Activated CD4-positive, alpha-beta T cell treated with anti-CD3 and anti-CD28 coated beads, Interleukin-2, Interleukin-6, amounts not matched to agents 100 ng/mL and 50 ng/mL, durations not matched to agents 16 hours and 8 hours (primary cell): ENCODE measurements at regions not wholly inside any gene's neighbourhood (a gene's known extent, or its start where the extent isn't known, plus 50 kb on each side); places are given as distances from the start of the nearest gene placed in this dataset.
"Not testable (repeated sequence)": the region's sequence is repeated elsewhere in the genome, so short reads cannot be mapped to it uniquely, and the experiment has no call there.

Experiments used
- DNase-seq: peaks from one replicate; pipeline ENCODE4 v3.0.0-alpha.2; 2020

DNA sequence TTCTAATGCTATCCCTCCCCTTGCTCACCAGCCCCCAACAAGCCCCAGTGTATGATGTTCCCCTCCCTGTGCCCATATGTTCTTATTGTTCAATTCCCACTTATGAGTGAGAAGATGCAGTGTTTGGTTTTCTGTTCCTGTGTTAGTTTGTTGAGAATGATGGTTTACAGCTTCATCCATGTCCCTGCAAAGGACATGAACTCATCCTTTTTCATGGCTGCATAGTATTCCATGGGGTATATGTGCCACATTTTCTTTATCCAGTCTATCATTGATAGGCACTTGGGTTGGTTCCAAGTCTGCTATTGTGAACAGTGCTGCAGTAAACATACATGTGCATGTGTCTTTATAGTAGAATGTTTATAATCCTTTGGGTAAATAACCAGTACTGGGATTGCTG is 480.2 kb upstream of the PTCHD4 start:
- DNase-seq = not testable (repeated sequence)

DNA sequence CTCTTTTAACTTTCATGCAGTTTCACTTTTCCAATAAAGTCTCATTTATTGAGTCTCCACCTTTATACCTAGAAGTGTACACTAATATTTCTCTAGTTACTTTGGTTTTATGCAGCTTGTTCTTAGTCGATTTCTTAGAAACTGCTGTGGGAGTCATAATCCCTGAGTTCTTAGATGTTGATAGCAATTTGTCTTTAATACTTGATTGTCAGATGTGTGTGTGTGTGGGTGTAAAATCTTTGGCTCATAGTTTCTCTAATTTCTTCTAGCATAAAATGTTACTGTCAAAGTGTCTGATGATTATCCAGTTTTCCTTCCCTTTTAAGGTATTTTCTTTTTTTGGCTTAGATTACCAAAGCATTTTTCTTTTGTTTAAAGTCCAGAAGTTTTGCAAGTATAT is 473.8 kb upstream of the PTCHD4 start:
- DNase-seq = no peak

GRCh38 chr6:48570656-48571055 is 459.7 kb upstream of the PTCHD4 start:
- DNase-seq = no peak

- DNase-seq = no peak
Measured at GRCh38 chr6:48568856-48569255, 457.9 kb upstream of the PTCHD4 start.

GRCh38 chr6:48567016-48567415 is 456.0 kb upstream of the PTCHD4 start:
- no peak for DNase-seq

DNA sequence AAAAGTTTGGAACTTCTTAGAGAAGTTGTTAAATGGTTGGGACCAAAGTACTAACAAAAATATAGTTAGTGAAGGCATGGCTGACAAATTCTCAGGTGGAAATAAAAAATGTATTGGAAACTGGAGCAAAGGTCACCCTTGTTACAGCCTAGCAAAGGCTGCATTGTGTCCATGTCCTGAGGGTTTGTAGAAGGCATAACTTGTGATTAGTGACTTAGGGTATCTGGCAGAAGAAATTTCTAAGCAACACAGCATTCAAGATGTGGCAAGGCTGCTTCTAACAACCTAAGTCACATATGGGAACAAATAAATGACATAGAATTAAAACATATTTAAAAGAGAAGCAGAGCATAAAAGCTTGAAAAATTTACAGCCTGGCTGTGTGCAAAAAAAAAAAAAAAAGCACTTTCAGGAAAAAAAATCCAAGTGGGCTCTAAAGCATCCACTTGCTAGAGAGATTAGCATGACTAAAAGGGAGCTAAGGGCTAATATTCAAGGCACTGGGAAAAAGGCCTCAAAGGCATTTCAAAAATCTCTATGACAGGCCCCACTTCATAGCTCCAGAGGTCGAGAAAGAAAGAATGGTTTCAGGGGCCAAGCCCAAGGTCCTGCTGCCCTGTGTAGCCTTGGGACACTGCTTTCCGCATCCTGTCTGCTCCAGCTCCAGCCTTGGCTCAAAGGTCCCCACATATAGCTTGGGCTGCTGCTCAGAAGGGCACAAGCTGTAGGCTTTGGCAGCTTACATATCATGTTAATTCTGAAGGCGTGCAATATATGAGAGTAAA is 453.2 kb upstream of the PTCHD4 start:
- no peak for DNase-seq

- no peak for DNase-seq
Measured at GRCh38 chr6:48563433-48563832, 452.4 kb upstream of the PTCHD4 start.

DNA sequence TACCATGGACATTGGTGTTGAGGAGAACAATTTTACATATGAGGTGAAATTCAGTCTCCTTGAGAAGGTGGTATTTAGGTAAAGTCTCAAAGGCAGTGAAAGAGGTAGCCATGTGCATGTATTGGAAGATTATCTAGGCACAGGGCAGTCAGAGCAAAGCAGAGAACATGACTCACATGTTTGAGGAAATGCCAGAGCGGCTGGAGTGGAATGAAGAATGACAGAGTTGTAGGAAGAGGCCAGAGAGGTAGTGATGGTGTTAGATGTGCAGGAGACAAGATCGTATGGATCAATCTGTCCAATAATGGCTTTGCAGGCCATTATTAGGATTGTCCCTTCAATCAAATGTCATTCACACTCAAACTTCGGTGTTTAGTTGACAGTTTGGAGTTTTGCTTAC is 449.4 kb upstream of the PTCHD4 start:
- no peak for DNase-seq

- DNase-seq = no peak
Measured at GRCh38 chr6:48553467-48554189, 442.6 kb upstream of the PTCHD4 start.

GRCh38 chr6:48552905-48553304 is 441.9 kb upstream of the PTCHD4 start:
- no peak for DNase-seq

- no peak for DNase-seq
Measured at GRCh38 chr6:48550603-48551002, 439.6 kb upstream of the PTCHD4 start.

DNA sequence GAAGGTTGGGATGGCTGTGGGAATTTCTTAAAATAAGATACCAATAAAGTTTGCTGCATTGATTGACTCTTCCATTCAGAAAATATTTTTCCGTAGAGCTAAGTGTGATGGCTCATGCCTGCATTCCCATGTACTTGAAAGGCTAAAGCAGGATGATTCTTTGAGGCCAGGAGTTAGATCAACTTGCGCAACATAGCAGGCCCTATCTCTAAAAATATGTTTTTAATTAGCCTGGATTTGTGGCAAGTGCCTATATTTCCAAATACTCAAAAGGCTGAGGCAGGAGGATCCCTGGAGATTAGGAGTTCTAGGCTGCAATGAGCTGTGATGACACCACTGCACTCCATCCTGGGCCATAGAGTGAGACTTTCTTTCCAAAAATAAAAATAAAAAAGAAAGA is 431.2 kb upstream of the PTCHD4 start:
- DNase-seq = no peak

DNA sequence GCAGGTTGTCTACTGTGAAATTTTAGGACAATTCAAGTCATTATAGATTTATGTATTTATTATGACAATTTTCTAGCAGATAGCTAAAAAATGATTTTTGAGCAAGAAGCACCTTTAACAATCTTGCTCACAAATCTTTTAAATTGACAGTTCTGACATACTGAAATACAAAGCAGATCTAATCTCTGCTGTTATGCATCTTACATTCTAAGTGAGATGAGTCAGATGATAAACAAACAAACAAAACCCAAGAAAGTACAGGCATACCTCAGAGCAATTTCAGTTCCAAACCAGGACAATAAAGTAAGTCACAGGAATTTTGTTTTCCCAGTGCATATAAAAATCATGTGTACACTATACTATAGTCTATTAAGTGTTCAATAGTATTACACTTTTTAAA is 430.7 kb upstream of the PTCHD4 start:
- DNase-seq = no peak

GRCh38 chr6:48535582-48536009 is 424.6 kb upstream of the PTCHD4 start:
- DNase-seq = no peak

DNA sequence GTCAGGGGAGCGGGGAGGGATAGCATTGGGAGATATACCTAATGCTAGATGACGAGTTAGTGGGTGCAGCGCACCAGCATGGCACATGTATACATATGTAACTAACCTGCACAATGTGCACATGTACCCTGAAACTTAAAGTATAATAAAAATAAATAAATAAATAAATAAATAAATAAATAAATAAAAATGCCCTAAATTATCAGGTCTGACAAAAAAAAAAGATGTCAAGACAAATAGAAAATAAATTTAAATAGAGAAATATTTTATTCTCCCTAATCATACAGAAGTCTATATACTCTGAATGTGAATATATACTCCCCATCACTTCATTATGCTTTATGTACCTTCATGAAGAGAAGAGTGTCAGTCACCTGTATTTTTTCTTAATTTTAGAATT is 420.0 kb upstream of the PTCHD4 start:
- not testable (repeated sequence) for DNase-seq

- no peak for DNase-seq
Measured at GRCh38 chr6:48525849-48526248, 414.9 kb upstream of the PTCHD4 start.

DNA sequence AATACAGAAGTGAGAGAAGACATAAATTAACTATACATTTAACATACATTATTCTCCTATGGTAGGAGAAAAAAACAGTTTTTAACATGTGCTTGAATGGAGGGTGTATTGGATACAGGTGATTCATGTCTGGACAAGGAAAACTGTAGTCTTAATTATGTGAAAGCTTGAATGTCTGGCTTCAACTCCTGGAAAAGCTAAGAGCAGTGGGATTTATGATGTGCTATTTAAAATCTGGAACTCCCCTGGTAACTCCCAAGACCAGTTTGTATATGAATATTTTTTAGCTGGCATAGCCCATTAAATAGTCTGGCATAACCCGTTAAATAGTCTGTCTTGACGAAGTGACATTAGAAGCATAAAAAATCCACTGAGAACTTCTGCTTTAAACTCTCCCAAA is 410.0 kb upstream of the PTCHD4 start:
- DNase-seq = no peak

- DNase-seq = no peak
Measured at GRCh38 chr6:48512390-48512789, 401.4 kb upstream of the PTCHD4 start.

DNA sequence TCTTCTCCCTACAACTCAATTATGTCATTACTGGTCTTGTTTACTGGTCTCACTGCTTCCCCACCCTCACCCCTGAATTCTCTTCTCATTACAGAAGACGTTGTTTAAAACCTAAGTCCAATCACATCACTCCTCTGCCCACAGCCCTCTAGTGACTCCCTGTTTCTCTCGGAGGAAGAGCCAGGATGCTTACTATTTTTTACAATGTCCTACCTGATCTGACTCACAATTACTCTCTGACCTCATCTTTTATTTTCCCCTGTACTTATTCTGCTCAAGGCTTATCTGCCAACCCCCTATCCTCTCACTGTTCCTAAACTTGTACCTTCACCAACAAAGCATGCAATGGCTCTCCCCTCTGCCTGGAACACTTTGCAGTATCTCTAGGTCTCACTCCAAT is 400.4 kb upstream of the PTCHD4 start:
- no peak for DNase-seq

DNA sequence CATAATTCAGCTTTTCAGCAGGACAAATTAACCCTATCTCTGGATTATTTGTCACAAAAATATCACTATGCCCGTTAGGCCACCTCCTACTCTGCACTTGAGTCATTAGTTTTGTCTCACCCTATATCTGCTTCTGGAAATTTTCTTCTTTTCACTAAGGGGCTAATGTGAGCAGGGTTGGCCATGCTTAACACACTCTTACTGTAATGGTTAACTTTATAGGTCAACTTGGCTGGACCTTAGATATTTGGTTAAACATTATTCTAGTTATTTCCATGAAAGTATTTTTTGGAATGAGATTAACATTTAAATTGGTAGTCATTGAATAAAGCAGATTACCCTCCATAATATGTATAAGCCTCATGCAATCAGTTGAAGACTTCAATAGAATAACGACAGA is 394.6 kb upstream of the PTCHD4 start:
- no peak for DNase-seq

GRCh38 chr6:48493432-48493831 is 382.4 kb upstream of the PTCHD4 start:
- DNase-seq = not testable (repeated sequence)

DNA sequence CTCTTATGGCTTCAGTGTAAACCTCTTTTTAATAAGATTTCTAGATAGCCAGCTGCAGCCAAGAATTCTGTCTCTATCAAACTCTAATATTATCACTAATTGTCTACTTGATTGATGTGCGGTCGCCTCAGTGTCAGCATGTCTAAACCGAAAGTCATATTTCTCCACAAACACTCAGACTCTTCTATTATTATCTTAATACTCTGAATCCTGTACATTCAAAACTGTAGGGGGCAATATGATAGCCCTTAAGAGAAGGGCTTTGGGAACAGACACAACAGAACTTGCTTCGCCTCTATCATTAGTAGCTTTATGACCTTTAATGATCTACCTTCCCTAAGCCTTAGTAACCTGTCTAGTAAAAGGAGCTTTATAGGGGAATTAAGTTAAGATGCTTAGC is 379.7 kb upstream of the PTCHD4 start:
- DNase-seq = no peak

DNA sequence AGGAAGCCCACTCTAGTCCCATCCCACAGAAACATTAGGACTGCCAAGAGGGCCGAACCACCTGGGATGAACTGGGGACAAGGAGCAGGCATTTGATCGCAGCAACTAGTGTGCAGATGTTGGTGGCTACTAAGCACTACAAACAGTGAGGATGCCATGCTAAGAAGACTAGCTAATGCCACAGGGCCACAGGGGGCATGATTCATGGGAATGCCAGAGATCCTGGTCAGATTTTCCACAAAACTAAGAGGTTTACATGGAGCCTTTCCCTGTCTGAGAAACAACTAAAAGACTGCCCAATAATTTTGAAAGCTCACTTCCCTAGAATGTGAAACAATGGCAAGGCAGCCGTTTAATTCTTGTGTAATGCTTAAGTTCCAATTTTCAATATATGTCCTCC is 375.9 kb upstream of the PTCHD4 start:
- DNase-seq = no peak

GRCh38 chr6:48486373-48486772 is 375.4 kb upstream of the PTCHD4 start:
- DNase-seq = no peak

GRCh38 chr6:48476257-48476656 is 365.3 kb upstream of the PTCHD4 start:
- DNase-seq = no peak
